IPS-18c (cell line): ENCODE measurements at regions not wholly inside any gene's neighbourhood (a gene's known extent, or its start where the extent isn't known, plus 50 kb on each side); places are given as distances from the start of the nearest gene placed in this dataset.
"Not testable (repeated sequence)": the region's sequence is repeated elsewhere in the genome, so short reads cannot be mapped to it uniquely, and the experiment has no call there.

ENCODE experiments used
- H3K4me3 ChIP-seq: 2 replicates; pipeline ENCODE4 v1.7.0; 2013; ENCODE audit warnings: low read depth, mild to moderate bottlenecking, low read length, moderate library complexity; ENCODE audit not compliant: insufficient read depth
- H3K9me3 ChIP-seq: one replicate; pipeline ENCODE4 v1.6.1; 2013; ENCODE audit warnings: mild to moderate bottlenecking, low read length, moderate library complexity; ENCODE audit not compliant: control insufficient read depth, insufficient read depth

DNA sequence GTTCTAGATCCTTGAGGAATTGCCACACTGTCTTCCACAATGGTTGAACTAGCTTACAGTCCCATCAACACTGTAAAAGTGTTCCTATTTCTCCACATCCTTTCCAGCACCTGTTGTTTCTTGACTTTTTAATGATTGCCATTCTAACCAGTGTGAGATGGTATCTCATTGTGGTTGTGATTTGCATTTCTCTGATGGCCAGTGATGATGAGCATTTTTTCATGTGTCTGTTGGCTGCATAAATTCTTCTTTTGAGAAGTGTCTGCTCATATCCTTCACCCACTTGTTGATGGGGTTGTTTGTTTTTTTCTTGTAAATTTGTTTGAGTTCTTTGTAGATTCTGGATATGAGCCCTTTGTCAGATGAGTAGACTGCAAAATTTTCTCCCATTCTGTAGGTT is 129.0 kb upstream of the HMGN3 start:
- not testable (repeated sequence) for H3K9me3 ChIP-seq, H3K4me3 ChIP-seq

DNA sequence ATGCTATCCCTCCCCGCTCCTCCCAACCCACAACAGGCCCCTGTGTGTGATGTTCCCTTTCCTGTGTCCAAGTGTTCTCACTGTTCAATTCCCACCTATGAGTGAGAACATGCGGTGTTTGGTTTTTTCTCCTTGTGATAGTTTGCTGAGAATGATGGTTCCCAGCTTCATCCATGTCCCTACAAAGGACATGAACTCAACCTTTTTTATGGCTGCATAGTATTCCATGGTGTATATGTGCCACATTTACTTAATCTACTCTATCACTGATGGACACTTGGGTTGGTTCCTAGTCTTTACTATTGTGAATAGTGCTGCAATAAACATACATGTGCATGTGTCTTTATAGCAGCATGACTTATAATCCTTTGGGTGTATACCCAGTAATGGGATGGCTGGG is 126.6 kb upstream of the HMGN3 start:
- not testable (repeated sequence) for H3K9me3 ChIP-seq, H3K4me3 ChIP-seq

DNA sequence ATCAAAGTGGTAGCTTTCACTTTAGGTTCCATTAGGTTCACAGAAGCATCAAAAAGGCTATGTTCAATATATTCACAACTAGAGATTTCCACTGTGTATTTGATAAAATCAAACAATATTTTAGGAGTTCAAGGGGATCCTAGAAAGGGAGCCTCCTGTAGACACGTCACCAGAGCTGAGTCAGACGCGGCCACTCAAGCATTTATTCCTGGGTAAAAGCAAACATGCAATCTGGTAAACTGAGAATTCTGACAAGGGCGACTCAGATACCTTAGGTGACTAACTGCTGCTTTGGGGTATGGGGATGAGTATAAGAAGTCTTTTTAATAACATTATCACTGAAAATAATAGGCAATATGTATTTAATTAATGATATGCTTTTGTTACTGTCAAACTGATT is 118.7 kb upstream of the HMGN3 start:
- Histone ChIP-seq H3K4me3 (no peak overlapping the region), H3K9me3 (peaks cover under 1% of the 10 kb centered on the region)

DNA sequence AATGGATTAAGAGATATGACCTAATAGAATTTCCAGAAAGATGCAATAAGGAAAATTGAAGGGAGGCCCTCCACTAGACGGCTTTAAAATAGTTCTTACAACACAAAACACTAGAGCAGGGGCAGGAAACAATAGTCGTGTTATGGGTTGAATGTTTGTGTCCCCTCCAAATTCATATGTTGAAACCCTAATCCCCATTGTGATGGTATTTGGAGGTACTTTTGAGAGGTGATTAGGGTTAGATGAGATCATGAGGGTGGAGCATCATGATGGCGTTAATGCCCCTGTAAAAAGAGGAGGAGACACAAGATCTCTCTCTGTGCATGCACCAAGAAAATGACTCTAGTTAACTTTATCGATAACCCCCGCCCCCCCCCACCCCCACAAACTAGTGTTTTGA is 104.0 kb upstream of the HMGN3 start:
- Histone ChIP-seq H3K4me3 (no peak overlapping the region), H3K9me3 (no peaks in the 10 kb centered on the region)

DNA sequence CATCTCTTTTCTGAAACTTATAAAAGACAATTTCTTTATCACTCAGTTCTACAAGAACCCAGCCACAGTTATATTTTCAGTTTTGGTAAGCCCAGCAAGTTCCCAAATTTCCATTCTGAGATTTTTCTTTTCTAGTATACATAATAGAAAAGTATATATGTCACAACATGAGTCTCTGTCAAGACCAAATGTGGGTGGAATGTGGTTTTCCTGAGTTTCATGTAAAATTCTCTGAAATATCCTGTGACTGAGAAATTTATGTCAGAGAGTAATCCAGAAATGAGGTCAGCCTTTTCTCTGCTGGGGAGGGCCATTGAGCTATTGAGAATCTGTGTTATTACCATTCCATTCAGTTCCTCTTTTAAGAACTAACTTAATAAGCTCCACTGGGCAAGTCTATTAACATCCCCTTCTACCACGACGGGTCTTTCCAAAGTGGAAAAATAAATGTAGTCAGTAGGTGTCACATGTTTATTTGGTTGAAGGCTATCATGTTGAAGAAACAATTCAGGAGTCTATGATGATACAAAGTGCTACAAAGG is 100.7 kb upstream of the HMGN3 start:
- Histone ChIP-seq H3K4me3 (no peak overlapping the region), H3K9me3 (no peaks in the 10 kb centered on the region)

DNA sequence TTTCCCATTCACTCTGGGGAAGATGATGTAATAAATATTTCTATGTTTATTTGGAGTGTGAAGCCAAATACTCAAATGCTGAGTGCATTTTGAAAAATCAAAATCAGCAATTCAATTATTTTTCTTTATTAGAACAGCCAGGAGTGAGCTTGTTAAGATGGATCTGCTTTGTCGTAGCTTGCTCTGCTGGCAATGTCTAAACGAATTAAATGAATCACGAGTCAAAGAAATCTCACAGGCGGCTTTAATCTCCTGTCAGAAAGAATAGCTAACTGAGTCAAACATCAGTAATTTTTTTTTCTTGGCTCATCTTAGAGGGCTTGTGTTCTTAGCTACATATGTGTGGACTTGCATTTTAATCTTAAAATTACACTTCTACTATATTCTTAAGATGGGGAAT is 100.2 kb upstream of the HMGN3 start:
- no peak overlapping the region for H3K4me3 ChIP-seq
- H3K9me3 ChIP-seq: no peaks in the 10 kb centered on the region

DNA sequence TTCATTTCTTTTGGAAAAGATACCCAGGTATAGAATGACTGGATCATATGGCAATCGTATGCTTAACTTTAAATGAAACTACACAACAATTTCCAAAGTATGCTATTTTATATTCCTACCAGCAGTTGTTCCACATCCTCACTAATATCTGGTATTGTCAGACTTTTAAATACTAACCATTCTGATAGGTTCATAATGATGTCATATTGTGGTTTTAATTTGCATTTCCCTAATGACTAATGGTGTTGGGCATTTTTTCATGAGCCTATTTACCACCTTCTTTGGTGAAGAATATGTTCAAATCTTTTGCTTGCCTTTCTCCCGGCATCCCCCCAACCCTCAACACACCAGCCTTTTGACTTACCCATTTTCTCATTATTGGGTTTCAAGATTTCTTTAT is 96.2 kb upstream of the HMGN3 start:
- no peak overlapping the region for H3K4me3 ChIP-seq
- H3K9me3 ChIP-seq: no peaks in the 10 kb centered on the region

DNA sequence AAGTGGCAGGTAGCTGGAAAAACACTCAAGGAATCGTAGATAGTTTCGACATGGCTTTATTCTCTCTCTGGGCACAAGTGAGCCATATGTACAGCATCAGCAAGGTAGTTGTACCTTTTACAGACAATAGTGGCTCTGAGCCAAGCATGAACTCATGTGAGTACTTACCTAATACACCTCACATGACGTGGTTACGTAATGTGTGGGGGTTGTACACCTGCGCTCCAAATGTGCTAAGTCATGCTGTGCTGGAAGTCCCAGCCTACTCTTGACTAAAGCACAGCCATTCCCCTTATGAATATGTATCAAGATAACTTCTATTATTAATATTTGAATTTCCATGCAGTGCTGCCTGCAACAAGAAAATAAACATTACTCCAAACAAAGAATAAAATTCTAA is 78.8 kb upstream of the HMGN3 start:
- Histone ChIP-seq H3K4me3 (no peak overlapping the region), H3K9me3 (no peaks in the 10 kb centered on the region)

DNA sequence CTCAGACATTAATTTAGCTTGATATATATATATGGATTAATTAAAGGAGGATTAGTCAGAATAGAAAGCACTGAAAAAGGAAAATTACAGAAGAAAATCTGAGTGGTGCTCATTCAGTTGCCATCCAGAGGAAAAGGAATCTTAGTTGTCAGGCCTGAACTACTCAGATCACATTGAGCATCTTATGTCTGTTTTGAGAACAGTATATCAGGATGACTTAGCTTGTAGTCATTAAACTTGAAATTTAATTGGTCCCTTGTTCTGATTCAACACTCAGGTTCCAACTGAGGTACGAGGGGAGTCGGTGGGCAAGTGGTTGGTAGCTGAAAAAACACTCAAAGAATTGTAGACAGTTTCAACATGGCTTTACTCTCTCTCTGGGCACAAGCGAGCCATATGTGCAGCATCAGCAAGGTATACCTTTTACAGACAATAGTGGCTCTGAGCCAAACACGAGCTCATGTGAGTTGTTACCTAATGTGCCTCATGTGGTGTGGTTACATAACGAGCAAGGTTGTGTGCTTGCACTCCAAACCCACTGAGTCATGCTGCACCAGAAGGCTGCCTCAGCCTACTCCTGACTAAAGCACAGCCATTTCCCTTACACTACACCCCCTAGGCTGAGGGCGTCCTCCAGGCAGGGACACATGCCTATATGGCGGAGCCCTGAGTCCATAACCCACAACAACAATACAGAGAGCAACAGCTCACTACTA is 73.0 kb upstream of the HMGN3 start:
- H3K9me3 ChIP-seq: no peaks in the 10 kb centered on the region
- 0 out of 2 replicates have a peak overlapping the region, but pooled peaks have one; percentile 3 for H3K4me3 ChIP-seq

DNA sequence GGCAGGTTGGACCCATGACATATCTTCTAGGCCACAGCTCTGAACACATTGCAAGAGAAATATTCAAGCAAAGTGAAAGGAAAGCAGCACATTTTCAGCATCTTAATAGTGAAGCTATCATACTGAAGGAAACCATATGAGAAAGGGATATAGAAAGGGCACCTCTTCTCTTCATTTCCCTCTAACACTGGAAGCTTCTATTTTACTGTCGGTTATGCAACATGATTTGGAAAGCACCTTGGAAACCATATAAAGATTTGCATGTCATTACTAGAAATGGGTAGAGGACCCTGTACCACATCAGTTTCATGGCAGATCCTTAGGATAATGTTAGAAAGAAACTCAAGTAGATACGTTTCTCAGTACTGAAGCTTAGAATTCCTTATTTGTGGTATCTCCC is 70.5 kb upstream of the HMGN3 start:
- no peak overlapping the region for H3K4me3 ChIP-seq
- H3K9me3 ChIP-seq: no peaks in the 10 kb centered on the region

DNA sequence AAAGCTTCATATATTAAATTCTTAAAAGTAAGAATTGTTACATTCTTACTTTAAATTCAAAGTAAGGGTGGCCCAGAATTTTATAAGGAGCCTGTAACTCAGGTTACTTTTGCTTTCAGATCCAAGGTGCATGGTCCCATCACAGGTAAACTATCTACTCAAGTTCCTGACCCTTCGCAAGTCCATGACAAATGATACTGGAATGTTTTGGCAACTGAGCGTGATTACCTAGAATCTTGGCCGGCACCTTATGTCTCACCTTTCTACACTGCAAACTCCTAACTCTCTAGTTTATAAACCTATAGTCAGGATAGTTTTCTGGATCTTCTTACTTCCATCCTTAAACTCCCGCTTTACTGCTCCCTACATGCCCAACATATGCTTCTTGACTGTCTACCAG is 67.9 kb upstream of the HMGN3 start:
- no peaks in the 10 kb centered on the region for H3K9me3 ChIP-seq
- H3K4me3 ChIP-seq: no peak overlapping the region

DNA sequence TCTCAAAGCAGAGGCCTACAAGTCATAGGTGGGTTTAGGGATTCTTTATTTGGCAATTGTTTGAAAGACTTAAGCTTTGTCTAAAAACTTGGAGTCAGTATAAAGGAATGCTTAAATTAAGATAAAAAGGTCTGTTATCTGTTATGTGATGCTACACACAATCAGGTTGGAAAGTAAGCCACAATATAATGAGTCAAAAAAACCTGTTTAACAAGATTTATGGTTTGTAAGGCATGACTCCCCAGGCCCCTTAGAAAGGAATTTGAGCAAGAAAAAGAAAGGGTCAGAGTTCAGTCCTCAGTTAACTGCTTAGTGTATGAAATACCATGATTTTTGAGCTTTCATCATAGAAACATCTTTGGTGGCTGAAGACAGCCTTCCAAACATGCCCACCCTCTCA is 66.8 kb upstream of the HMGN3 start:
- Histone ChIP-seq H3K9me3 (no peaks in the 10 kb centered on the region), H3K4me3 (no peak overlapping the region)

DNA sequence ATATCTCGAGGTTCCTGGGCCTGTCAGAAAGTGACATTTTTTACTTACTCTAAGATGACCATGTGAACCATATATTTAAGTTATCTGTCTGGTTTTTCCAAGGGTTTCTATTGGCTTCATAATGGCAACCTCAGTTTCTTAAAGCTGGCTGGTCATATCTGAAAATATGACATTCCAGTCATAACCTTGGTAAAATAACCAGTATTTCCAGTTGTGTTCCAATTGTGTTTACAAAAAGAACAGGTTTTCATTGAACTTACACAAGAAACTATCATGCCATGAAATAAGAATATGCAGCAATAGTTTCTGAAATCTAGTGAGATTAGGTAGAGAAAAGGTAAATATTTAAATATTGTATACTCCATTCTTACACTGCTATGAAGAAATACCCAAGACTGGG is 61.7 kb upstream of the HMGN3 start:
- no peaks in the 10 kb centered on the region for H3K9me3 ChIP-seq
- no peak overlapping the region for H3K4me3 ChIP-seq
